ENCODE measurements at regions not wholly inside any gene's neighbourhood (a gene's known extent, or its start where the extent isn't known, plus 50 kb on each side); places are given as distances from the start of the nearest gene placed in this dataset.

DNA sequence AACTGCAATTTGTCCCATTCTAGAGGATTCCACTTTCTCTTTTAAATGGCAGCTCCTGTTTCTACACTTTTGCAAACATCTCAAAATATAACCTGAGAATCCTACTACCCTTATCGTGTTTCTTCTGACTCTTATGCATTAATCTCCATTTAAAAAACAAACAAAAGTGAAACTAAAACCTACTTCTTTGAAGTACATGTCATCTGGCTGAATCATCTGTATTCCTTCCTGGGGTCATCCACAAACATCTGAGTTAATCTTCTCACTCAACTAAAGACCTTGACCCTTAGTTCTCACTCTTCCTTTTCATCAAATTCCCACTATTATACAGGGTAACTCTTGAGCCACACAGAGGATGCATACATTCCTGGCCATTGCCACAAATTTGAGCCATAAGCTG, 584.8 kb downstream of the PPARGC1A start:
- TF ChIP-seq, protein P1, sequence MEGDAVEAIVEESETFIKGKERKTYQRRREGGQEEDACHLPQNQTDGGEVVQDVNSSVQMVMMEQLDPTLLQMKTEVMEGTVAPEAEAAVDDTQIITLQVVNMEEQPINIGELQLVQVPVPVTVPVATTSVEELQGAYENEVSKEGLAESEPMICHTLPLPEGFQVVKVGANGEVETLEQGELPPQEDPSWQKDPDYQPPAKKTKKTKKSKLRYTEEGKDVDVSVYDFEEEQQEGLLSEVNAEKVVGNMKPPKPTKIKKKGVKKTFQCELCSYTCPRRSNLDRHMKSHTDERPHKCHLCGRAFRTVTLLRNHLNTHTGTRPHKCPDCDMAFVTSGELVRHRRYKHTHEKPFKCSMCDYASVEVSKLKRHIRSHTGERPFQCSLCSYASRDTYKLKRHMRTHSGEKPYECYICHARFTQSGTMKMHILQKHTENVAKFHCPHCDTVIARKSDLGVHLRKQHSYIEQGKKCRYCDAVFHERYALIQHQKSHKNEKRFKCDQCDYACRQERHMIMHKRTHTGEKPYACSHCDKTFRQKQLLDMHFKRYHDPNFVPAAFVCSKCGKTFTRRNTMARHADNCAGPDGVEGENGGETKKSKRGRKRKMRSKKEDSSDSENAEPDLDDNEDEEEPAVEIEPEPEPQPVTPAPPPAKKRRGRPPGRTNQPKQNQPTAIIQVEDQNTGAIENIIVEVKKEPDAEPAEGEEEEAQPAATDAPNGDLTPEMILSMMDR (IDR thresholded peaks at IDR 0.05; ENCODE audit: low read depth, low read length, missing control alignments): no peak
- H3K4me3 ChIP-seq (ENCODE audit: low read depth, low read length): no peak overlapping the region
- DNase-seq (ENCODE audit: low read depth): no peak

DNA sequence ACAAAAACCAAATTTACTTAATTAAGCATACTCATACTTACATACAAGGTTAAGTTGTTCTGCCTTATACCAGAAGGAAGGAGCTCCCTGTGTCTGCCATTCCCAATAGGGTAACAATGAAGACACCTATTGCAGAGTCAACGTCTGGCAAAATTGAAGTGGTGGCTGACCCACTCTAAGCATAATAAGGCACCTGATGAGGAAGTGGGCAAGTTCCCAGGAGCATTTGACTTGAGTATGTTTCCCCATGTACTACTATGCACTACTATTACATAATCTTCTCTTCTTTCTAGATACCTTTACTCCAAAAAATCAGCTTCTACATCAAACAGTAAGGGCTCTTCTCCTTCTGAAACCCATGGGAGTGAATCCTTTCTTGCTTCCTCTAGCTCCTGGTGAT, 591.5 kb downstream of the PPARGC1A start:
- TF ChIP-seq, protein P1 (IDR thresholded peaks at IDR 0.05; ENCODE audit: low read depth, low read length, missing control alignments): no peak
- DNase-seq (ENCODE audit: low read depth): no peak
- no peak overlapping the region for H3K4me3 ChIP-seq (ENCODE audit: low read depth, low read length)

DNA sequence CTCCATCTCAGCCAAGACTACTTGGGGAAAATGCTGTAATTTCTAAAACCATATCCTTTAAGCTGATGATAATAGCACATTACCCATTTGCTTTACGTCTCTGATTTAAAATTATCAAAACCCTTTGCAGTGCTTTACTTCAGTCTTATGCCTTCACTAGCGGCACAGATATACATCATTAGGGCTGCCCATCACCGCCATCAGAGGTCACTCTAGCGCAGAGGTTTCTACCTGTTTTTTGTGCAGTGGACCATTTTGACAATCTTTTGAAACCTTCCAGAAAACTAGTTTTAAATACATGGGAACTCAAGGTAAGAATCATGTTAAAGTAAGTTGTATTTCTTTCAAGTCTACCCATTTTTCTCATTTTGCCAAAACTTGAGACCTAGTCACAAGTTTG, 592.5 kb downstream of the PPARGC1A start:
- TF ChIP-seq, protein P1 (IDR thresholded peaks at IDR 0.05; ENCODE audit: low read depth, low read length, missing control alignments): no peak
- no peak overlapping the region for H3K4me3 ChIP-seq (ENCODE audit: low read depth, low read length)
- no peak for DNase-seq (ENCODE audit: low read depth)

DNA sequence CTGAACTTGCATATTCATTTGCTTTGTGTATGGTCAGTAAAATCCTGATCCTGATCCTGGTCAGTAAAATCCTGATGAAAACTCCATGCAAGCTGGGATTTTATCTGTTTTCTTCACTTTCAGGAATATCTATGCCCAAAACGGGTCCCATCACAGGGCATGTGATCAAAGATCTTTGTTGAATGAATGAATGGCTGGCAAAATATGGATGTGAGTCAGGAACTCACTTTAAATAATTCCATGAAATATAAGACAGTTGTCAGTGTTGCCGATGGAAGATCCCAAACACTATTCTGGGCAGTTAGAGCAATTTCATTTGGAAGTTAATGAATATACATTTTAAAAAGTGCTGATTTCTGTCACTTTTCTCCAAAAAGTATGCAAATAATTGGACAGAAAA, 598.4 kb downstream of the GBA3 start:
- DNase-seq (ENCODE audit: low read depth): no peak
- no peak overlapping the region for H3K4me3 ChIP-seq (ENCODE audit: low read depth, low read length)
- TF ChIP-seq, protein P1 (IDR thresholded peaks at IDR 0.05; ENCODE audit: low read depth, low read length, missing control alignments): no peak

DNA sequence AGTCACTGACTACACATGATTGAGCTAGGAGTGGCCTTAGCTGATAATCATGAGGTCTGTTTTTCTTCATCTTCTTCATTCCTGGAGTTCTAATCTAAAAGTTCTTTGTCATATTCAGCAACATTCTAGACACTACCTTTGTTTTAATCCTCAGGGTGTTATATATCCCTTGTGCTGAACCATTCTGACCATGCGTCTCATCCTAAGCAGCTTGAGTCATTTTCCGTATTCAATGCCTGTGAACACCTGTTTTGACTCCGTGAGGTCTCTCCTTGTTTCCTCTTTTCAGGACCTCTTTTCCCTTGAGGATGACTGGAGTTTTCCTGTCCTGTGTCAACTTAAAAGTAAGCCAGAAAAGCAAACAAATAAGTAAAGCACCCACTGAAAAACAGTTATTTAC, 597.9 kb downstream of the GBA3 start:
- TF ChIP-seq, protein P1 (IDR thresholded peaks at IDR 0.05; ENCODE audit: low read depth, low read length, missing control alignments): no peak
- DNase-seq (ENCODE audit: low read depth): no peak
- H3K4me3 ChIP-seq (ENCODE audit: low read depth, low read length): no peak overlapping the region

DNA sequence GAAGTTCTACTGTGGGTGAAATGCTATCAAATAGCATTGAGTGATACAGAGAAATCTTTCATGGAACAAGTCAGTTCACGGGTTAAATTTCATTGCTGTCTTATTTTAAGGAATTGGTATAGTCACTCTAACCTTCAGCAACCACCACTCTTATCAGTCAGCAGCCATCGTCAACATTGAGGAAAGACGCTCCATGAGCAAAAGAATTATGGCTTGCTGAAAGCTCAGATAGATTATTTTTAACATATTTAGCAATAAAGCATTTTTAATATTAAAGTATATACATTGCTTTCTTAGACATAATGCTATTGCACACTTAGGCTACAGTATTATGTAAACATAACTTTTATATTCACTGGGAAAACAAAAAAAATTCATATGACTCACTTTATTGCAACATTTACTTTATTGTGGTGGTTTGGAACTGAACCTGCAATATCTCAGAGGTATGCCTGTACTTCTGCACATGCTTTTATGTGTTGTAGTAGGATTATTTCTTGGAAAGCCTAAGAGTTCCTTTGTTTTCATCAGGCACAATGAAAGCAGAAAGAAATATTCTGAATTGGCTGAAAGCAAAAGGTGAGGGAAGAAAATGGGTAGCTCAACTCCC, 586.7 kb downstream of the GBA3 start:
- TF ChIP-seq, protein P1 (IDR thresholded peaks at IDR 0.05; ENCODE audit: low read depth, low read length, missing control alignments): no peak
- H3K4me3 ChIP-seq (ENCODE audit: low read depth, low read length): no peak overlapping the region
- DNase-seq (ENCODE audit: low read depth): no peak

DNA sequence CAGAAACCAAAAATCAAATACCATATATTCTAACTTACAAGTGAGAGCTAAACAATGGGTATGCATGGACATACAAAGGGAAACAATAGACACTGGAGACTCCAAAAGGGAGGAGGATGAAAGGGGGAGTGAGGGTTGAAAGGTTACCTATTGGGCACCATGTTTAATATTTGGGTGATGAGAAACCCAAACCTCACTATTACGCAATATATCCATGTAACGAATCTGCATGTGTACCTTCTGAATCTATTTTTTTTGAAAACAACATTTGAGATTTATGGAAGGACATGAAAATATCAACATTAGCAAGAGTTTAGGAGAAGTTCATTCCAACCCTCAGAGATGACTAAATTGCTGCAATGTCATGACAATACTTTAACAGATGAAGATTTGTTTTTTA, 586.1 kb downstream of the GBA3 start:
- DNase-seq (ENCODE audit: low read depth): no peak
- no peak overlapping the region for H3K4me3 ChIP-seq (ENCODE audit: low read depth, low read length)
- TF ChIP-seq, protein P1 (IDR thresholded peaks at IDR 0.05; ENCODE audit: low read depth, low read length, missing control alignments): no peak
